GM19467 (cell line): ENCODE measurements at regions not wholly inside any gene's neighbourhood (a gene's known extent, or its start where the extent isn't known, plus 50 kb on each side); places are given as distances from the start of the nearest gene placed in this dataset.

Source experiments
- ATAC-seq: cut with Tn5 transposase; IDR thresholded peaks from one replicate; pipeline ENCODE4 v1.9.1; 2021; ENCODE audit warnings: mild to moderate bottlenecking, moderate library complexity; ENCODE audit not compliant: unreplicated experiment

DNA sequence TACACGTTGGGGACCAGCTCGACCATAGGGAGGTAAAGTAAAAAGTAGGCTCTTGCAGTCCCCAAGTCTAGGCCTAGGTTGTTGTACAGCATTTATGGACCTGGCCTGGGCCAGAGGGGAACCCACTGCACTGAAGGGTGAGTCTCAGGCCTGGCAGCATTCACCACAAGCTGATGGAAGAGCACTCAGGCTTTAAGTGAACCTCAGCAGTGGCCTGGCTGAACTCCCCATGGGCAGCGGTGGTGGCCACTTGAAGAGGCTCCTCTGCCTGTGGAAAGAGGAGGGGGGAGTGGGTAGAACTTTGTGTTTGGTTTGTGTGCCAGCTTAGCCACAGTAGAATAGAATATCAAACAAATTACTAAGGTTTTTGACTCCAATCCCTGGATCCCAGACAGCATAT is 176.2 kb upstream of the PRMT6 start:
- ATAC-seq = no peak

DNA sequence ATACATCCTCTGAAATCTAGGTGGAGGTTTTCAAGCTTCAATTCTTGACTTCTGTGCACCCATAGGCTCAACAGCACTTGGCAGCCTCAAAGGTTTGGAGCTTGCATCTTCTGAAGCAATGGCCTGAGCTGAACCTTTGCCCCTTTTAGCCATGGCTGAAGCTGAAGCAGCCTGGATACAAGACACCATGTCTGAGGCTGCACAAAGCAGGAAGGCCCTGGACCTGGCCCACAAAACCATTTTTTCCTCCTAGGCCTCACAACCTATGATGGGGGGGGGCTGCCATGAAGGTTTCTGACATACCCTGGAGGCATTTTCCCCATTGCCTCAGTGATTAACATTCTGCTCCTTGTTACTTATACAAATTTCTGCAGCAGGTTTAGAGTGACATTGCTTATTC is 173.3 kb upstream of the PRMT6 start:
- ATAC-seq = no peak

DNA sequence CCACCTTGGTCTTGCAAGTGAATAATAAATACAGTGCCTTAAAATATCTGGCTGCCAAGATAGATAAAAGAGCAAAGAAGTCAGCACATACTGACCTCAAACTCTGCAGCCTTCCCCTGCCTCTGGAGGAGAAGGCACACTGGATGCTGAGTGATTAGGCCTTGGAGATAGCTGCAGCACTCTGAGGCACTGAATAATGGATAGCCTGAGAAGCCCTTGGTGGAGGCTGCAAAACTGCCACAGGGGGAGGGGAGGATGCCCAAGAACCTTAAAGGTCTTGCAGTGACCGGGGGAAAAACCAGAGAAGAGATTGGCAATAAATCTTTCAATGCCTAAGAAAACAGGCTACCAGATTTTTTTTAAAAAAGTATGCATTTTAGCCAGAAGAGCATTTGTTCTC is 167.4 kb upstream of the PRMT6 start:
- no peak for ATAC-seq

DNA sequence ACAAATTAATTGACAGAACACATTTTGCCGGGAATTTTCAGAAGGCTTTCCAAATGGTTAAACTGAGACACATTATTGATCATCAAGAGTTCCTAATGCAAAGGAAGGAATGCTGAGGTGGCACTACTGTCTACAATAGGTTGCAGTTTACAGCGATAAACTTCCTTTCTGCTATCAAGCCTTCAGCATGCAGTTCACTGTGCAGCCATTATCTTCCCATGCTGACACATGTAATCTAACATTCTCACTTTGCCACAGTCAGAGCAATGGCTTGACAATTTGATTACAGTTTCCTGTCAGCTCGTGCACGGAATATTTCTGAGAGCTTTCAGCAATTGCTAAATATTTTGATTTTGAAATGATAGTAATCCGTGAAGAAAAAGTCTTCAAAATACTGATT is 166.9 kb upstream of the PRMT6 start:
- ATAC-seq = no peak

DNA sequence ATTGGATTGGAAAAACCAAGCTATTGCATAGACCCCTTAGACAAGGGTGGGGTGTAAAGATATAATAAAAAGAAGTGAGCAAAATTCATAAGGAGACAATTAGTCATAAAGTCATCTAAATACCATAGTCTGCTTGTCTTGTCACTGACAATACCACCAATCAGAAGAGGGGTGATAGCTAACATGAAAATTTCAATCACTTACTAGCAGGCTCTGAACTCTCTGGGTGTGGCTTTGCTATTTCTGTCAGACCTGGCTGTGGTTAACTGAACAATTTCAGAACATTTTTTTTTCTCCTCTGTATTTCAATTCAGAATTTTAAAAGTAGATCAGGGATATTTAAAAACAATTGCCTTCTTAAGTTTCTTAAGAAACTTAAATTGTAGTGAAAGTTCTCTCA is 158.5 kb upstream of the PRMT6 start:
- no peak for ATAC-seq

DNA sequence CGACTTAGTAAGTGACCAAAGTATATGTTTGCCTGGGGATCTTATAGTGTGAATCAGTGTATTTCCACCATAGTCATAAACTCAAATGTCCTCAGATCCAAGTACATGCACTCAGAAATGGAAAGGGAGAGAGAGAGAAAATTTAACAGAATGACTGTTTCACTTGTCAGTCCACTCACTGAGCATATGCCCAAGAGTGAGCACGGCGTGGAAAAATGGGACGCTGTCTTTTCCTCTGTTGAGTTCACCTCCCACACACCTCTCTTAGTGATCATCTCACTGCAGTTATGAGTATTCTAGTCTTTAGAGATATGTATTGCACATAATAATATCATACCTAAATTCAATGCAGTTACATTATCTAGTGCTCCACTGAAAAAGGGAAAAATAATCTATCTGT is 156.8 kb upstream of the PRMT6 start:
- no peak for ATAC-seq

DNA sequence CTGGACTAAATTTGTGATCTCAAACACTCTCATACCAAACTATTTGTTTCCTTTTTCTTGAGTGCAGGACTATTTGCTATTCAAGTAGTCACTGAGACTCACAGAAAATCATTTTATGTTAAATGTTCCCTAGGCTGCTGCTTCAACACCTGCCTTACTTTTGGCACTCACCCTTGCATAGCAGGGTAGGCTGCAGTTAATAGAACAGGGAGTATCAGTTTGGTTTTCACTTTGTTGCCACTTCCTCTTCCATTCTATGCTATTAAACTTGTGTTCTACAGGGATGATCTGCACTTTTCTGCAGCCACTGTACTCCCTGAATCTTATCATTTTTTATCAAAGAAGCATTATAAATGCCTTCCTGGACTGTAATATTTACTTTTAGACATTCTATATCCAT is 148.7 kb upstream of the PRMT6 start:
- ATAC-seq = peak; percentile 100

DNA sequence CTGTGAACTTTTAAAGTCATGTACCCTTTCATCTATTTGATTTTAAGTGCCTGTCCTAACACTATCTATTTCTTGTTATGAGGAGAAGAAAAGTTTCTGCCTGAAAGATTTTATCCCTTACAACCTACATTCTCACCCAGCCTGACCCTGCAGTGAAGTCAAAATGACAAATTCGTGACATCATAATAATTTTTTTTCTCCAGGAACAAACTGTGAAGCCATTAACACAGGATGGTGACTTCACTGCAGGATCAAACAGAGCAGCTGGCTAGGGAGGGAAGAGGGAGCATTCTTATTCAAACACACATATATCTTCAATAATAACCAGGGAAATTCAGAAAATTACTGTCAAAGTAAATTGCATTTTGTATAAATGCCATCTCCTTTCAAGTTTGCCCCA is 147.8 kb upstream of the PRMT6 start:
- ATAC-seq = no peak

DNA sequence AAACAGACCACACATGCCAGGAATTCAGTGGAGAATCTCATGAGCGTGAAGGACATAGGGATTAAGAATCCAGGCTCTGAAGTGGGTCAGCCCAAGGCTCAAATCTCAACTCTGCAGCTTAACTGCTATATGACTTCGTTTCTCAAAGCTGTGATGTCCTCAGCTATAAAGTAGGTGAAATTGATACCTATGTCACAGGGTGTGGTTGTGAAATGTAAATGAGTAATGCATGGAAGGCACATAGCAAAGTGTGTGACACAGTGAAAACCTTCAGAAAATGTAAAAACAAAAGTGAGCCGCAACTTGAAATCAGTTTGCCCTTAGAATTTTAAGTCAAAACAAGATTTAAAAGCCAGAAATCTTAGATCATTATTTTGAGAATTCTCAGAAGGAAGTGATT is 145.7 kb upstream of the PRMT6 start:
- ATAC-seq = no peak

DNA sequence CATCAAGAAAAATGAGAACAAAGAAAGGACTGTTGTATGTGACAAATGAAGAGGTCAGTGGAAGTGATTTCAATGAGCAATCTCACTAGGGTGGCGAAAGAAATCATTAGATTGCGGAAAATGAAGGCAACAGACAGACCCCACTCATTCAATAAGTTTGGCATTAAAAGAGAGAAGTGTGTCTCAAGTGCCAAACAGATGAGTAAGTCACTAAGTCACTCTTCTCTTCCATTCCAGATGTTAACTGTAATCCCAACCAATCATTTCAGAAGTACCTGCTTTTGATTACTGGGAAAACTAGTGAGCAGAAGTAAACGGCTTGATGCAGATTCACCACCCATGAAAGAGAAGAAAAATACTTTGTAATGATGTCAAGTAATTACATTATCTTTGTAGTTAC is 144.3 kb upstream of the PRMT6 start:
- ATAC-seq = no peak

DNA sequence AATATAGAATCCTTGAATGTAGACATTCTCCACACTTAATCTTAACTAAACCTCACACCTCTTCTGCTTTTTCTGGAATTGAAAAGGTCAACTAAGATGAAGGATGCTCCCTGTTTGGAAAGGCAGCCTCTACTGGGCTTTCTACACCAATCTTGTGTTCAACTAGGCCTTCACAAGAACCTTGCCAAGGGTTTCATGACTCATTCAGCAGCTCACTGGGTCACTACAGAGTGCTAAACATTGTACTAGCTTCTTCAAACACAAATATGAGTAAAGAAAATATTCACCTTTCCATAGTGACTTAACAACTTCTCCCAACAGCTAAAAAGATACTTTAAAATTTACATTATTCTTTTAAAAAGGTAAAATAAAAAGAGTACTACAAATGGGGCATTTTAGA is 135.3 kb upstream of the PRMT6 start:
- ATAC-seq = no peak

DNA sequence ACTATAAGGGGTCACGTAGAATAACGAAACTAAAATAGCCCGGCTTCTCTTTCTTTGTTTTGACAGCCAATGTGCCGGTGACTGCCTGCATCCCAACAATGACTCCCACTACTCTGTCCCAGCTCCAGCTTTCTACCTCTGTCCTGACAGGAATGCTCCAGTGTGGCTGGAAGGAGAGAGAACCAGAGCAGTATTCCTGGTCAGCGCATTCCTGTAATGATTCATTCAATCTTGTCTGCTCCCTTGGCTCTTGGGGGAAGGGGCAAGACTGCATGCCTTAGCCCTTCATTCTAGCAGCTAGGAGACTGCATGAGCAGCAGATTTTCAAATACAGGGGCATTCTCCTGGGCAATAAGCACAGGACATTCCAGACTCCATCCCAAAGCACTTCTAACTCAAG is 132.1 kb upstream of the PRMT6 start:
- no peak for ATAC-seq

DNA sequence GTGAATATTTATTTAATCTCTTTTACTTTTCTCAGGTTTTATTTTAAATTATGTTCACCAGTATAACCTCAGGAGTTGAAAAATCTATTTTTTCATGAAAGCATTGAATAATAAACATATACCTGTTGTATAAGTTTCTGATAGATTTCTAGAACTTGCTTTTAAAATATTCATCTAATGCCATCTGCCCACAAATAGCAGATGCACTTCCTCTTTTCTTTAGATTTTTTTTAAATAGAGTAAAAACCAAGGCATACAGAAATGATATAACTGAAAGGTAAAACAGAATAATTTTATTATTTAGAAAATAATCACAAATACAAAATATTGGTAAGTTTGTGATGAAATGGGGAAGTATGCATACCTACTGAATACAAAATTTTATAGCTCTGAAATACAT is 130.7 kb upstream of the PRMT6 start:
- ATAC-seq = no peak

DNA sequence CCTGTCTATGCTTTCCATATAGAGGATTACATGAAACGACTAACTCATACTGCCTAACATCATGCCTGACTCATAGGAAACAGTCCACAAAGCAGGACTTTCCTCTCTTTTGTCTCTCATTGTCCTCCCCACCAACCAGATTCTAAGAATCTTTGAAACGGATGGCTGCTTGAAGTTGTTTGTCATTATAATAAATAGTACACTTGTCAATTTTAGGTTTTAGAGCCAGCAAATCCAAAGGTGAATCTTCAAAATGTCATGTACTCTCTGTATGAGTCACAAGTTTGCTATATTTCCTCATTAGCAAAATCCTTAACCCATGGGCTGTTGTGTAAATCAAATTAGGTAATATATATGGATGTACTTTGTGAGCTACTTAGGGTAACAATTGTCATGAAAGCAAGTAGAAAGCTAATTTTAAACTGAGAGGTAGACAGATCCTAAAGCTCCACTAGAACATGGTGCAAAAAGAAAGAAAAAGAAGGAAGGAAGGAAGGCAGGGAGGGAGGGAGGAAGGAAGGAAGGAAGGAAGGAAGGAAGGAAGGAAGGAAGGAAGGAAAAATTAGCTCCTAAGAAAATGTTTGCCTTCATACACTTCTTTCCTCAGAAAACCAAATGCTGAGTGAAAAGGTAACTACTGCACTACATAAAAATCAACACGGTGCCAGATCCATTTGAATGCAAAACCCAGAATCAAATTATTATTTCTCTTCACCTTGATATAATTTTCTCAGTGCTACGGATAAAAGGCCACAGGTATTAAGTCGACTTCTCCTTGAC is 129.5 kb upstream of the PRMT6 start:
- ATAC-seq = no peak

DNA sequence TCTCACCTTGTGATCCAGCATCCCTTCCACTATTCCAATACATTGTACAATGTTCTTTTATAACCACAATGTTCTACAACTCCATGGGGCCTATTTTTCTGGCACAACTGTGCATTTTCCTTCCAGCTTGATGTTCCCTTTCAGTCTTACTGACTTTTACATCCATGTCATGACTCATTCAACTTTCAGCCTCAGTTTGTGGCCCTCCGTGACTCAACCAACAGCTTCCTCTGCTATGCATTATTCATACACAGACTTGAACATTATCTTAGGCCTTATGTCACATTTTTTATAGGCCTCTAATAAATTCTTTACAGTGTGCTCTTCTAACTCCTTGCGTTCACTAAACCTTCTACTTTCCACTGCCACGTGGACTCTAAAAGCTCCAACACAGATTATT is 119.4 kb upstream of the PRMT6 start:
- no peak for ATAC-seq

DNA sequence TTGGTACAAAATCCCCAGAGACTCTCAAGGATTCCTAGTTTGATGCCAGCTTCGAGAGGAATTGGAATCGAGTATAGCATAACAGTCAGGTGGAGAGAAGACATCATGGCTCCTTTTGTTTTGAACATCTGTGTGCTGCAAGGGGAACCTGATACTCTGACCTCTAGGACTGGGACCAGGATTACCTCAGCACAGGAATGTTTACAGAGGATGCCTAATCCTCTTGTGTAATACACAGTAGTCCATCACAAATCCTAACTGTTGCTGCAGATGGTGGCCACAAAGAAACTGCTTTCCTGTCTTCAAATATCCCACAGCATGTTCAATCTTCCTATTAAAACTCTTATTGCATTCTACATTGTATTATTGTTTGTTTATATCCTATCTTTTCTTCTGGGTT is 111.8 kb upstream of the PRMT6 start:
- no peak for ATAC-seq

DNA sequence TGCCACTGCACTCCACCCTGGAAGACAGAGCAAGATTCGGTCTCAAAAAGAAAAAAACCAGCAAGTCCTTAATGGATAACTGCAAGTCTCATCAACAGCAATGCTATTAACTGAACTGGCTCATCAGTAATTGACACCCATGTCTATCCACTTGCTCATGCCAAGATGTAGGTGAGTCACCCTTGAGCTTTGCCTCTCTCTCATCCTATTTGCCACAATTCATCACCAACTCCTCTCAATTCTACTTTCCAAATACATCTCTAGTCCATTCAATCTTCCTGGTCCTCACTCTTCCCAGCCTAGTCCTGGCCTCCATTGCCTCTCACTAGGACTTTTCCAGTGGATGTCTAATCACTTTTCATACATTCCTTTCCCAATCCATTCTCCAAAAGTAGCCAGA is 103.7 kb upstream of the PRMT6 start:
- ATAC-seq = no peak

DNA sequence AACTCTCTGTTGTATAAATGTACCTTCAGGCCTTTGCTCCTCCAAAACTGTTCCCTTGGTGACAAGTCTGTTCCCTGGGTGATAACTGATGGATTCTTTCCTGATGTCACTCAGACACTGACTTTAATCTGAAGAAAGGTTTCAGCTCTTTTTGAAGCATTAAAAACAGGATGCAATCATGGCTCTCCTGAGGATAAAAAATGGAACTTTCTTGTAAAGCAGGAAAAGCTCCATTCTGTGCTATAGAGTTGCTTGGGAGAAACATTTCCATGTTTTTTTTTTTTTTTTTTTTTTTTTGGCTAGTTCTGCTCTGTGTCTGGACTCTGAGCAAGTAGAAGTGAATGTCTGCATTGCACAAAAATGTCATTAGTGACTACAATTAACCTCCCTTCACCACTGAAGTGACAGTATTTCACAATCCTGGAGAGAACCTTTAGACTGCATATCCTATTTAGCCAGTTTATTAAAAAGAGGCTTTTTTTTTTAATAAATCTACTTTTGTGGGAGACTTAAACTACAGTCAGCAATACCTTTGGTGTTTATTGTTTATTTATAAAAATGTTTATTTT is 101.7 kb upstream of the PRMT6 start:
- no peak for ATAC-seq

DNA sequence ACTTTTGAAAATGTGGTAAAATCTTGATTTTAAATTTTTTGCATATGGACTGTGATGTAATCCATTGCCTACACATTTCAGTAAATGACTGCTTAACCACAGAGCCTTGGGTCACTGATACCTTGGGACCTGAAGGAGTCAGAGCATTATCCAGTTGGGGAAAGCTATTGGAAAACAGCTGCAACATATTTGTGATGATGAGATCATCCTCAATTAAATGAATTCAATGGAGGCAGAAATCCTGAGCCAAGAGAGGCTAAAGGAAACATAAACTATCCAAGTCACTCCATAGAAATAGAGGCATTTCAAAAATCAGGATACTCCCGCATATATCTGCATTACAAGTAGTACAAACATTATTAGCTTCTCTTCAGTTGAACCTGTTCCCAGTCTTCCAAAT is 99.8 kb upstream of the PRMT6 start:
- ATAC-seq = no peak

DNA sequence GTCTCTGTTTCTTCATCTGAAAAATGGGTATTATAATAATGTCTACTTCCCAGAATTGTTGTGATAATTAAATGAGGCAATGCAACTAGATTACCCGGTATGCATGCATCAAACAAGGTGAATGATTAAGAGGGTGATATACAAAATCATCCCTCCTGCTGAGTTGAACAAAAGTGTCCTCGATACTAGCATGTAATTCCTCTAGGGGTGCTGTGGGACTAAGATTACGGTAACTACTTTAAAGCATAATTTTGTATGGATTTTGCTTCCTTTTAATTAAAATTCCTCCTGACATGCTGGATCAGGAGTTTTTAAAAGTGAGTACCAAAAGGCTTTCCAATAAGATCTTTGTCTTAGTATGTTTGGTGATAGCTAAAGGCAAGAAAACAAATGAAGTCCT is 98.7 kb upstream of the PRMT6 start:
- no peak for ATAC-seq

DNA sequence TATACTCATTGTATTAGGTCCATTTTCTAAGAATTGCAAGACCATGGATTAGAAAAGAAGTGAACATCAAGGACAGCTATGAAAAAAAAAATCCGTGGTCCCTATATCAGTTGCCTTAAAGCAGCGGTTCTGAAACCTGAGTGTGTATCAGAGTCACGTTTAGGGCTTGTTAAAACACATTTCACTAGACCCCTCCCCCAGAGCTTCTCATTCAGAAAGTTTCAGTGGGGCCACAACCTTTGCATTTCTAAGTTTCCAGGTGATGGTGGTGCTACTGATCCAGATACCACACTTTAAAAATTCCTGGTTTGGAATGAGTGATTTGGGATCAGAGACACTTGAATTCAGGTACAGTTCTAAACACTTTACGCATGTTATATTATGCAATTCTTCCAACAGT is 96.1 kb upstream of the PRMT6 start:
- no peak for ATAC-seq

DNA sequence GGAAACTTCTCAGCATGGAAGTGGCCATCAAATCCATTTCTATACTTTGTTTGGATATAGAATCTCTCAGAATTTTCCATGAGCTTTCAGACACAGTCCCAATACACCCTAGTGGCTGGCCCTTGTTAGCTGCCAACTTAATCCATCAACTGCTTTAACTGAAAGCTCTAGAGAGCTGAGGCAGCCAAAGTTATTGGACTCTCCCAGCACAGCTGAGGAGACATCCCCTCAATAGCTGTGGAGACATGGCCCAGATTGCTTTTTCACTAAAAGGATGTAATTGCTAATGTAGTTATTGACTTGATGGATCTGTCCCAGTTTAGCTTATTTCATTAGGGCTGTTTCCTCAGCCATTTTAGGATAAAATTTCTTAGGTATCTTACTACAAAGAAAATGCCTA is 94.8 kb upstream of the PRMT6 start:
- ATAC-seq = no peak

DNA sequence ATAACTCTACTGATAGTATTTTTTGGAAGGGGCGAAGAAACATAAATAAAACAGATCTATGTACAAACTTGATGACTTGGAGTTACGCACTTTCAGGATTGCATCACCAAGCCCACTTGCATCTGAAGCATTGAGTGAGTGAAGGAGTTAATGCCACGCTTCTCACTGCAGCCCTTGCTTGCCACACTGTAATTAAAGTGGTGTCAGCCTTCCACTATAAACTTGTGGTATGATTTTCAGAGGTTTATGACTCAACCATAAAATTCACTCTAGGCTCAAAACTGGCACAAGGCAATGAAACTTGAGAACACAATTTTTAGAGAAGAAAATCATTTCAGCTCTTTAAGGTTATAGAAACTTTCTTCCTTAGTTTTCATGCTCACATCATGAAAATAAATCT is 93.9 kb upstream of the PRMT6 start:
- ATAC-seq = no peak
